Hepatocyte (in vitro differentiated cells): ENCODE measurements at regions not wholly inside any gene's neighbourhood (a gene's known extent, or its start where the extent isn't known, plus 50 kb on each side); places are given as distances from the start of the nearest gene placed in this dataset.

Experiments
- DNase-seq: peaks from one replicate; pipeline ENCODE4 v3.0.0-alpha.2; 2016; ENCODE audit warnings: low spot score
- H2AFZ ChIP-seq: fragments of 200-600 bp; sonication (generic); 2 replicates; pipeline ENCODE4 v1.6.0; 2016; ENCODE audit warnings: antibody characterized with exemption, mild to moderate bottlenecking
- H3K27ac ChIP-seq: fragments of 200-600 bp; sonication (generic); 2 replicates; pipeline ENCODE4 v1.5.1; 2016; ENCODE audit warnings: mild to moderate bottlenecking
- H3K27me3 ChIP-seq: fragments of 200-600 bp; sonication (generic); 2 replicates; pipeline ENCODE4 v1.6.1; 2016
- H3K36me3 ChIP-seq: fragments of 200-600 bp; sonication (generic); replicated peaks from 2 replicates; pipeline ENCODE4 v1.5.1; 2016; ENCODE audit warnings: low read depth; ENCODE audit not compliant: insufficient read depth
- H3K4me1 ChIP-seq: fragments of 200-600 bp; sonication (generic); 2 replicates; pipeline ENCODE4 v1.5.1; 2016; ENCODE audit warnings: mild to moderate bottlenecking, moderate library complexity; ENCODE audit not compliant: insufficient read depth
- H3K4me2 ChIP-seq: fragments of 200-600 bp; sonication (generic); 2 replicates; pipeline ENCODE4 v1.6.0; 2016
- H3K4me3 ChIP-seq: fragments of 200-600 bp; sonication (generic); 2 replicates; pipeline ENCODE4 v1.5.1; 2016; ENCODE audit warnings: mild to moderate bottlenecking
- H3K79me2 ChIP-seq: fragments of 200-600 bp; sonication (generic); 2 replicates; pipeline ENCODE4 v1.6.0; 2017; ENCODE audit warnings: mild to moderate bottlenecking
- H3K9me2 ChIP-seq: fragments of 200-600 bp; sonication (generic); replicated peaks from 2 replicates; pipeline ENCODE4 v1.6.0; 2017; ENCODE audit warnings: mild to moderate bottlenecking; ENCODE audit not compliant: insufficient read depth
- H3K9me3 ChIP-seq: fragments of 200-600 bp; sonication (generic); 2 replicates; pipeline ENCODE4 v1.5.1; 2016; ENCODE audit warnings: low read depth, mild to moderate bottlenecking
- H4K20me1 ChIP-seq: fragments of 200-600 bp; sonication (generic); 2 replicates; pipeline ENCODE4 v1.6.0; 2016; ENCODE audit warnings: mild to moderate bottlenecking; ENCODE audit not compliant: insufficient read depth, poor library complexity, severe bottlenecking
- EZH2 ChIP-seq: fragments of 200-600 bp; sonication (generic); IDR thresholded peaks from 2 replicates; pipeline ENCODE4 v1.6.1; 2016; ENCODE audit warnings: antibody characterized with exemption, mild to moderate bottlenecking, borderline replicate concordance
- EZH2phosphoT487 ChIP-seq: fragments of 200-600 bp; sonication (generic); IDR thresholded peaks from one replicate; pipeline ENCODE4 v1.6.1; 2018; ENCODE audit warnings: antibody characterized with exemption, mild to moderate bottlenecking, low read depth, moderate library complexity; ENCODE audit not compliant: unreplicated experiment, severe bottlenecking
- WGBS: methylation state at CpG from one replicate; pipeline ENCODE4 v1.1.6; 2016; ENCODE audit warnings: low lambda C conversion rate; ENCODE audit errors: missing lambda C conversion rate; 5-methylcytosine and 5-hydroxymethylcytosine counted together
- TF ChIP-seq, protein P1 (sequence below): fragments of 200-600 bp; sonication (generic); IDR thresholded peaks from 2 replicates; pipeline ENCODE4 v1.5.1; 2016; ENCODE audit warnings: antibody characterized with exemption, mild to moderate bottlenecking; ENCODE audit not compliant: poor library complexity

- no peaks in the 10 kb centered on the region for H3K9me3 ChIP-seq
- H3K79me2 ChIP-seq, result no peaks in the 10 kb centered on the region
- H3K27ac ChIP-seq, result no peak overlapping the region
- TF ChIP-seq EZH2, result no peak
- TF ChIP-seq, protein P1, sequence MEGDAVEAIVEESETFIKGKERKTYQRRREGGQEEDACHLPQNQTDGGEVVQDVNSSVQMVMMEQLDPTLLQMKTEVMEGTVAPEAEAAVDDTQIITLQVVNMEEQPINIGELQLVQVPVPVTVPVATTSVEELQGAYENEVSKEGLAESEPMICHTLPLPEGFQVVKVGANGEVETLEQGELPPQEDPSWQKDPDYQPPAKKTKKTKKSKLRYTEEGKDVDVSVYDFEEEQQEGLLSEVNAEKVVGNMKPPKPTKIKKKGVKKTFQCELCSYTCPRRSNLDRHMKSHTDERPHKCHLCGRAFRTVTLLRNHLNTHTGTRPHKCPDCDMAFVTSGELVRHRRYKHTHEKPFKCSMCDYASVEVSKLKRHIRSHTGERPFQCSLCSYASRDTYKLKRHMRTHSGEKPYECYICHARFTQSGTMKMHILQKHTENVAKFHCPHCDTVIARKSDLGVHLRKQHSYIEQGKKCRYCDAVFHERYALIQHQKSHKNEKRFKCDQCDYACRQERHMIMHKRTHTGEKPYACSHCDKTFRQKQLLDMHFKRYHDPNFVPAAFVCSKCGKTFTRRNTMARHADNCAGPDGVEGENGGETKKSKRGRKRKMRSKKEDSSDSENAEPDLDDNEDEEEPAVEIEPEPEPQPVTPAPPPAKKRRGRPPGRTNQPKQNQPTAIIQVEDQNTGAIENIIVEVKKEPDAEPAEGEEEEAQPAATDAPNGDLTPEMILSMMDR, result peak; percentile 97
- TF ChIP-seq EZH2phosphoT487, result no peak
- no peaks in the 10 kb centered on the region for H4K20me1 ChIP-seq
- H3K36me3 ChIP-seq, result no peaks in the 10 kb centered on the region
- 4% methylated on average over 13 of the region's 13 CpGs for WGBS
- peaks cover 33% of the 10 kb centered on the region for H3K27me3 ChIP-seq
- H3K4me3 ChIP-seq, result no peak overlapping the region
- peak overlapping the region; percentile 80 for H3K4me2 ChIP-seq
- peak; percentile 88 for DNase-seq
- no peaks in the 10 kb centered on the region for H3K4me1 ChIP-seq
- H3K9me2 ChIP-seq, result no peaks in the 10 kb centered on the region
- H2AFZ ChIP-seq, result peak overlapping the region; percentile 57
Measured at GRCh38 chr6:99868074-99868702, 125.8 kb downstream of the MCHR2 start.
